EL (cell line): ENCODE measurements at regions not wholly inside any gene's neighbourhood (a gene's known extent, or its start where the extent isn't known, plus 50 kb on each side); places are given as distances from the start of the nearest gene placed in this dataset.
A peak's percentile ranks its signal among the peaks of the same experiment; 100 is the strongest.

Source experiments
- DNase-seq: peaks from one replicate; pipeline ENCODE4 v3.0.0-alpha.2; 2016

- DNase-seq, result no peak
Measured at GRCh38 chr18:74023220-74023619, 124.4 kb downstream of the FBXO15 start.

GRCh38 chr18:74019864-74020263, 127.8 kb downstream of the FBXO15 start:
- DNase-seq, result no peak

DNA sequence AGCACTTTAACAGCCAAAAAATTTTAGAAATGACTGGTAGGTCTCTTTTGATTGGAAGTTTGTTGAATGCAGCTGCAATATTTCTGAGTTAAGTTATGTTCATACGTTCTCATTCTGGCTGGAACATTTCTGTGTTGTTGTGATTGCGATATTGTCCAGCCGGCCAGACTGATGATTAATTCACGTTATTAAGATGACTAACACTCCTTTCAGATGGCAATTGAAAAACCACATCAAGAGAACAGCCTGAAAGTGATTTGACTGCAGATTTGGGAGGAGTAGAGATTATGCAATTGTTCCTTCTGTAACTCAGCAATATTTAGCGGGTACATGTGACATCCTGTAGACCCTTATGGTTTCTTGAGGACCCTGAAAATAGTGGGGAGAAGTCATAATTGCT, 133.7 kb downstream of the FBXO15 start:
- DNase-seq, result peak; percentile 54

DNA sequence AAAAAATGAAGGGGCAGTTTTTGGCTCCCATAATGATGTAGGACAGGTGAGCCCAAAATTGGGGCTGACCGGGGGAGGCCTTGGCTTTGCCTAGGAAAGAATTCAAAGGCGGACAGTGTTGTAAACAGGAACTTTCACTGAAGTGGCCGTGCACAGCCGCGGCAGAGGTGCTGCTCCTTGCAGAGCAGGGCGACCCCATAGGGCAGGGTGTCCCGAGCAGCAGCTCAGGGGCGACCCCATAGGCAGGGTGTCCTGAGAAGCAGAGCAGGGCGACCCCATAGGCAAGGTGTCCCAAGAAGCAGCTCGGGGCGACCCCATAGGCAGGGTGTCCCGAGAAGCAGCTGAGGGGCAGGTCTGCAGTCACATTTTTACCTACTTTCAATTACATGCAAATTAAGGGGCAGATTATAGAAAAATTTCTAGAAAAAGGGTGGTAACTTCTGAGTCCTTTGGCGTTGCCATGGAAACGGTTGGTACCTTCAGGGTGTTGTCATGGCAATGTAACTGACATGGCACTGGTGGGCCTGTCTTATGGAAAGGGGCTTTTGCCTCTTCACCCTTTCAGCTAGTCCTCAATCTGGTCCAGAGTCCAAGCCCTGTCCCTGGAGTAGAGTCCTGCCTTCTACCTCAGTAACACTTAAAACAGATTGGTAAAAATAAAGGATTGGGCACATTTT, 134.5 kb downstream of the FBXO15 start:
- no peak for DNase-seq

GRCh38 chr18:74006143-74006542, 141.5 kb downstream of the FBXO15 start:
- no peak for DNase-seq

GRCh38 chr18:74005320-74006109, 142.1 kb downstream of the FBXO15 start:
- DNase-seq, result no peak

GRCh38 chr18:73992242-73993022, 155.2 kb downstream of the FBXO15 start:
- no peak for DNase-seq

DNA sequence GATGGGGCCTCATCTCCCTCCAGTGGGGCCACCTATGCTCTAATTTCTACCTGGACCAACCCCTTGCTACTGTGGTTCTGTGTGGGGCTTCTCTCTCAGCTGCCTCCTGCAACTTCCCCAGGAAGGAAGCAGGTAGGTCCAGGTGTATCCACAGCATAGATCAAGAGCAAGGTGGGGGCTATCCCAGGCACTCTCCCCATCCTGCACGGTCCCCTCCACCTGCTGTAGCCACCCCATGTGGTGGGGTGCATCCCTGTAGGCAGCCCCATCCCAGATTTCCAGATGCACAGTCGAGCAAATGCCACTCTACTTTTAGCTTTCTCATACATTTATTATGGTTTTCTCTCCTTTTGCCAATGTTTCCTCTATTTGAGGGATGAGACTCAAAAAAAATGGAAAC, 156.1 kb downstream of the FBXO15 start:
- no peak for DNase-seq

- DNase-seq, result no peak
Measured at GRCh38 chr18:73990258-73990657, 157.4 kb downstream of the FBXO15 start.

- DNase-seq, result peak; percentile 10
Measured at GRCh38 chr18:73987247-73987980, 160.2 kb downstream of the FBXO15 start.

DNA sequence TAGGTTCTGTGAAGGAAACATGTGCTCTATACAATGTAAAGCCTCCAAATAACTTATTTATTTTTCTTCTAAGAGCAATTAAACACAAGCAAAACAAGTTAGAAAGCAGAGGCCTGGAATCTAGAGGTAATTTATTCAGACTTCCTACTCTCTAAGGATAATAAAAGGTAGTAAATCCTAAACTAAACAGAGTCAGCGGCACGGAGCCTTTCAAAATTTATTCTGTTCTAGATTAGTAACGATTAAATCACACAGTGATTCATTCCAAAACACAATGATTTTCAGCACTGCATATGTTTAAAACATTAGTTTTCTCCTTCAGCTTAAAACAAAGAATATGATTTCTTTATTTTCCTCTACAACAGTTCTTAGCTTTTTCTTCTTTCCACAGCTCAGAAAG, 160.9 kb downstream of the FBXO15 start:
- DNase-seq, result no peak

- no peak for DNase-seq
Measured at GRCh38 chr18:73985855-73986625, 161.6 kb downstream of the FBXO15 start.

- no peak for DNase-seq
Measured at GRCh38 chr18:73983970-73984369, 163.7 kb downstream of the FBXO15 start.

- DNase-seq, result no peak
Measured at GRCh38 chr18:73983496-73983895, 164.1 kb downstream of the FBXO15 start.

- DNase-seq, result no peak
Measured at GRCh38 chr18:73981796-73982195, 165.8 kb downstream of the FBXO15 start.

DNA sequence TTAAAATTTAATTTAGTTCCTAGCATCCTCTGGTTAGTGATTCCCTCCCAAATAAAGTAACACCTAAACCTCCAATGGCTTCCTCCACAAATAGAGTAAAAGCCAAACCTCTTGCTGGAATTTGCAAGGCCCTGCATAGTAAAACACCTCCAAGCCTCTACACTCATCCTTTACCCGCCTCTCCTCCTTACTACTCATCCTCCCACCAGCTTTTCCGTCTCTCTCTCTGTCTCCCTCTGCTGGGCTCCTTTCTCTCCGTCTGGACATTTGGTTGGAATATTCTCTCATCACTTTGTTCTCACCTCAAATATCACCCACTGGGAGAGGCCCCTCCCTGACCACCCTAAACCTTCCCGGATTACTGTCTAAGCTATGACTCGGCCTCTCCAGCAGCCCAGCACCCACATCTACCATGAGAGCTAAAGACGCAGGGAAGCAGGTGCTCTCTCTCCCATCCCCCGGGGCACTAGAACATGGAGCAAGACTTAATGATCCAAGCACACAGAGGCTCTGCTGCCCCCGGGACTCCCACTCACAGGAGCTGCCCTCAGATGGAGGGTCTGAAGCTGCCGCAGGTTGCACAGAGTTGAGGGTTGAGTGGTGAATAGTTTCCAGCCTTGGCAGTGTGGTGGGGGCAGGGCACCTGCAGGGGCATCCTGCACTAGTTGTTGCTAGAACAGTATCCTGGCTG, 167.2 kb downstream of the FBXO15 start:
- DNase-seq, result peak; percentile 38

GRCh38 chr18:73979742-73980141, 167.9 kb downstream of the FBXO15 start:
- DNase-seq, result peak; percentile 67

DNA sequence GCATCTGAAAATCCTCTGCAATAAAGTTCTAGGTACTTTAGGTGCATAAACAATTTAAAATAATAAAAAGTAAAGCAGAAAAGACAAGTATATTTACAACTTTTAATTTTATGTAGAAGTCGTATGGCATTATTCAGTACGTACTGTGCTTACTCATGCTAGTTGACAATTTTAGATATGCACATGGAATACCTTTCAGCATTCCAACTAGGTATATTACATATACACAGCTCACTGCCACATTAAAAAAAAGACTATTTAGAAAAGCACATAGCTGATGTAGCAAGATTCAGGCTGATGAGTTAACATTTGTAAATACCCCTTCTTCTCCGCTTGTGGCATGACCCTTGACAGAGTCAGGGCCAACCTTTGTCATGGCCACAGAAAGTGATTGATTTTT, 171.2 kb downstream of the FBXO15 start:
- no peak for DNase-seq

- DNase-seq, result no peak
Measured at GRCh38 chr18:73975266-73975665, 172.4 kb downstream of the FBXO15 start.

DNA sequence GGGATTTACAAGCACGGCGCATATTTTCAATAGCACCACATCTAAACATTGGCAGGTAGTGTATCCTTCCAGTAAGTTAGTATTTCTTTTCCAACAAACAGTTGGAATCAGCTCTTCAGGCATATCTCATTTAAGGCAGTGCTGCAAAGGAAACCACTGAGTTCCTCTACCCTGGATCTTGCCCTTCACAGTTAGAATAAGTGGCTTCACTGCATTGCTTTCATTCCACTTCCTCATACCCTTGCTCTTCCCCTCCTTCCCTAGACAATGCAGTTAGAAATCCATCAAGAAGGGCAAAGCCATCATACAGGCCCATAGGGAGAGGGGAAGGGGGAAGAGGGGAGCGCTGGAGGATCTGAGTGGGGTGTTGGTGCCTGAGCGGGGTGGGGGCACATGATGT, 173.7 kb downstream of the FBXO15 start:
- DNase-seq, result no peak

DNA sequence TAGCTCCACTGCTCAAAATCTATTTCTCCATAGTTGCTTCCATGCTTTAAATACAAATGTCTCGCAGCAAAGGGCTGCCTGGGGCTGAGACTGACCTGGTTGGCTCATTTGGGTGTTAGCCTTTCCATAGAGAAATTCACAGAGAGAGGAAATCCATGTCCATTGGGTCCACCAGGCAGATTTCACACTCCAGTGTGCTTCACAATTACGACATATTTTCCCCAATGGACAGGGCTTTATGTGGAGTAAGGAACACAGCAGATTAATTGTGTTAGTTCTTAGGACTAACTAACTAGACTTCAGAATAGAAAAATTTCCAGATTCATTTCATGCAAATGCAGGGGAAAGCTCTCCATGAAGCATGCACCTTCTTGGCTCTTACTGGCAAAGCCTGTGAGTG, 180.7 kb downstream of the FBXO15 start:
- DNase-seq, result no peak

DNA sequence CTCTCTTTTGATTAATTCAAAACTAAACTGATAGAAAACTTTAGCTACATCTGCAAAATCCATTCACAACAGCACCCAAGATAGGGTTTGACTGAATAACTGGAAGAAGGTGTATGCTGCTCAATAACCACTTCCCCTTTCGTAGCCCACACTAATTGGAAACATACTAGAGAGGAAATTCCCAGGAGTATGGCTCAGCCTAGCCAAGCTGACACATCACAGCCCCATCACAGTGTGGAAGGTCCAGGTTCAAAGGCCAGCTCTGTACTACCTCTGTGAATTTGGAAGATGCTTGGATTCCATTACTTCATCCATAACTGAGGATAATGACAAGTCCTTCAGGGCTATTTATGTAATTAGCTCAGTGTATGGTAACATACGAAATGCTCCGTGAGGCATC, 185.4 kb downstream of the FBXO15 start:
- peak; percentile 81 for DNase-seq
